RWPE1 (cell line): ENCODE measurements at regions not wholly inside any gene's neighbourhood (a gene's known extent, or its start where the extent isn't known, plus 50 kb on each side); places are given as distances from the start of the nearest gene placed in this dataset.

ENCODE experiments used
- CTCF ChIA-PET: fragments of 350-600 bp; sonication (Branson Sonifier 250); formaldehyde crosslinking; extraction: SDS; loops from one replicate; lab custom pipeline; 2021; lab: Yijun Ruan, JAX
- POLR2A ChIA-PET: fragments of 400-600 bp; formaldehyde crosslinking; extraction: SDS; loops from one replicate; lab custom pipeline; 2020; ENCODE audit warnings: antibody characterized with exemption; ENCODE audit not compliant: low non-redundant PET; lab: Yijun Ruan, JAX
- DNase-seq: peaks from one replicate; pipeline ENCODE4 v3.0.0; 2012; ENCODE audit warnings: low spot score
- H3K27ac ChIP-seq: fragments of 450-650 bp; 2 replicates; pipeline ENCODE4 v1.5.1; 2017
- CTCF ChIP-seq: fragments of 450-650 bp; conservative IDR thresholded peaks from 2 replicates; pipeline ENCODE4 v1.5.1; 2017; ENCODE audit warnings: low read depth, mild to moderate bottlenecking

- no peak for DNase-seq
- TF ChIP-seq CTCF: no peak
- no peak overlapping the region for H3K27ac ChIP-seq
- POLR2A ChIA-PET: no interaction called here
- CTCF ChIA-PET: interaction anchor here (0.6 kb wide), 1 partner anchor 10 kb away, joined by 3 read pairs; no protein-coding TSS in a partner anchor
These were observed 67.4 kb upstream of the CCDC112 start for GRCh38 chr5:115363879-115364278.

GRCh38 chr5:115360046-115360685, 63.7 kb upstream of the CCDC112 start:
- POLR2A ChIA-PET: no interaction called here
- no peak for DNase-seq
- no peak overlapping the region for H3K27ac ChIP-seq
- CTCF ChIA-PET: interaction anchor here (1.1 kb wide), 1 partner anchor 11 kb away, joined by 3 read pairs; no protein-coding TSS in a partner anchor
- no peak for TF ChIP-seq CTCF

- no peak for TF ChIP-seq CTCF
- no peak overlapping the region for H3K27ac ChIP-seq
- ChIA-PET POLR2A (no interaction called here), CTCF (interaction anchor here (0.6 to 0.9 kb wide), 2 partner anchors 46 to 227 kb away, joined by 4 read pairs; no protein-coding TSS in a partner anchor)
- no peak for DNase-seq
These were observed 59.4 kb upstream of the CCDC112 start for GRCh38 chr5:115355767-115356381.

GRCh38 chr5:115355095-115355494, 58.6 kb upstream of the CCDC112 start:
- DNase-seq: no peak
- no peak overlapping the region for H3K27ac ChIP-seq
- TF ChIP-seq CTCF: no peak
- ChIA-PET POLR2A (no interaction called here), CTCF (interaction anchor here (0.6 kb wide), 1 partner anchor 228 kb away, joined by 4 read pairs; no protein-coding TSS in a partner anchor)

GRCh38 chr5:115354246-115354645, 57.8 kb upstream of the CCDC112 start:
- ChIA-PET CTCF (no interaction called here), POLR2A (no interaction called here)
- no peak for DNase-seq
- TF ChIP-seq CTCF: no peak
- no peak overlapping the region for H3K27ac ChIP-seq

GRCh38 chr5:115352571-115352970, 56.1 kb upstream of the CCDC112 start:
- CTCF ChIA-PET: no interaction called here
- POLR2A ChIA-PET: no interaction called here
- TF ChIP-seq CTCF: no peak

More at GRCh38 chr5:115352571-115352970, 56.1 kb upstream of the CCDC112 start:
- no peak for DNase-seq
- H3K27ac ChIP-seq: no peak overlapping the region
